C4-2B (cell line): ENCODE measurements at regions not wholly inside any gene's neighbourhood (a gene's known extent, or its start where the extent isn't known, plus 50 kb on each side); places are given as distances from the start of the nearest gene placed in this dataset.

Experiments
- CTCF ChIP-seq: fragments of 450-650 bp; conservative IDR thresholded peaks from 2 replicates; pipeline ENCODE4 v1.5.1; 2017; ENCODE audit warnings: mild to moderate bottlenecking
- ZFX ChIP-seq: fragments of 450-650 bp; IDR thresholded peaks from 2 replicates; pipeline ENCODE4 v1.6.1; 2017

- no peak for TF ChIP-seq CTCF
- no peak for TF ChIP-seq ZFX
Observed at GRCh38 chr6:9614778-9615177, 800.1 kb downstream of the TFAP2A start.
